K562 (cell line): ENCODE measurements at regions not wholly inside any gene's neighbourhood (a gene's known extent, or its start where the extent isn't known, plus 50 kb on each side); places are given as distances from the start of the nearest gene placed in this dataset.

Source experiments
- BACH1 ChIP-seq: fragments of 200-800 bp; sonication (Bioruptor generic); IDR thresholded peaks from 2 replicates; pipeline ENCODE4 v1.6.1; 2016; ENCODE audit warnings: missing genetic modification characterization, missing compliant biosample characterization
- BDP1 ChIP-seq: IDR thresholded peaks from 3 replicates; pipeline ENCODE4 v1.6.1; 2011; ENCODE audit not compliant: insufficient read length, insufficient read depth
- BRD4 ChIP-seq: fragments of 200-600 bp; sonication (generic); IDR thresholded peaks from 2 replicates; pipeline ENCODE4 v1.6.1; 2017; ENCODE audit warnings: inconsistent platforms
- E2F3 ChIP-seq: fragments of 250-450 bp; sonication (Bioruptor Pico); IDR thresholded peaks from 2 replicates; pipeline ENCODE4 v1.4.0; 2020; ENCODE audit warnings: mild to moderate bottlenecking
- ESRRB ChIP-seq: fragments of 250-450 bp; sonication (Bioruptor Pico); IDR thresholded peaks from 2 replicates; pipeline ENCODE4 v1.5.0; 2020; ENCODE audit warnings: mild to moderate bottlenecking, moderate library complexity, borderline replicate concordance
- ETS1 ChIP-seq: conservative IDR thresholded peaks from 2 replicates; pipeline ENCODE4 v1.6.1; 2011; ENCODE audit warnings: low read depth, mild to moderate bottlenecking, low read length; ENCODE audit not compliant: control insufficient read depth
- FOXP1 ChIP-seq: sonication (generic); formaldehyde crosslinking; IDR thresholded peaks from 2 replicates; pipeline ENCODE4 v1.8.0; 2022; ENCODE audit warnings: mild to moderate bottlenecking, missing genetic modification reagents
- FOXP4 ChIP-seq: sonication (generic); formaldehyde crosslinking; IDR thresholded peaks from 2 replicates; pipeline ENCODE4 v1.8.0; 2022; ENCODE audit warnings: mild to moderate bottlenecking, missing genetic modification reagents, borderline replicate concordance
- KAT8 ChIP-seq: fragments of 450-650 bp; IDR thresholded peaks from 2 replicates; pipeline ENCODE4 v1.6.1; 2016; ENCODE audit warnings: low read depth, mild to moderate bottlenecking
- MYBL2 ChIP-seq, 2 experiments: fragments of 450-650 bp in 1 of 2; sonication (generic) in 1 of 2; formaldehyde crosslinking in 1 of 2; IDR thresholded peaks; 2 replicates each; pipeline versions ENCODE4 v1.6.1 to v1.8.1; 2017 to 2022; ENCODE audit warnings: borderline replicate concordance in 1 of 2, inconsistent platforms in 1 of 2, low read depth in 1 of 2, mild to moderate bottlenecking in 1 of 2, missing genetic modification reagents in 1 of 2, moderate library complexity in 1 of 2
- POLR2AphosphoS2 ChIP-seq: IDR thresholded peaks from 2 replicates; pipeline ENCODE4 v1.6.1; 2012; ENCODE audit warnings: low read length, improper control_type of control experiment
- SMAD4 ChIP-seq: fragments of 250-450 bp; sonication (Bioruptor Pico); conservative IDR thresholded peaks from 2 replicates; pipeline ENCODE4 v1.8.0; 2021; ENCODE audit warnings: inconsistent platforms, mild to moderate bottlenecking, moderate library complexity
- TRIM24 ChIP-seq, 2 experiments: fragments of 450-650 bp; IDR thresholded peaks; 2 replicates each; pipeline ENCODE4 v1.6.1; 2016
- ZNF197 ChIP-seq: fragments of 200-800 bp; sonication (Bioruptor generic); IDR thresholded peaks from 2 replicates; pipeline ENCODE4 v1.6.1; 2016; ENCODE audit warnings: low read depth, missing genetic modification characterization, missing compliant biosample characterization
- ZNF24 ChIP-seq: fragments of 450-650 bp; IDR thresholded peaks from 2 replicates; pipeline ENCODE4 v1.6.1; 2016
- ZNF41 ChIP-seq: fragments of 250-450 bp; sonication (Bioruptor Pico); conservative IDR thresholded peaks from 2 replicates; pipeline ENCODE4 v1.4.0; 2020; ENCODE audit warnings: mild to moderate bottlenecking
- ZNF696 ChIP-seq: fragments of 250-450 bp; sonication (Bioruptor Pico); conservative IDR thresholded peaks from 2 replicates; pipeline ENCODE4 v1.4.0; 2020; ENCODE audit warnings: mild to moderate bottlenecking, moderate library complexity
- TF ChIP-seq, protein P1 (sequence below): fragments of 200-800 bp; sonication (Bioruptor generic); IDR thresholded peaks from 2 replicates; pipeline ENCODE4 v1.6.1; 2017; ENCODE audit warnings: missing genetic modification characterization, missing compliant biosample characterization
- TF ChIP-seq, protein P2 (sequence below): fragments of 200-800 bp; sonication (Bioruptor generic); IDR thresholded peaks from 2 replicates; pipeline ENCODE4 v1.6.1; 2016; ENCODE audit warnings: missing genetic modification characterization, missing compliant biosample characterization

DNA sequence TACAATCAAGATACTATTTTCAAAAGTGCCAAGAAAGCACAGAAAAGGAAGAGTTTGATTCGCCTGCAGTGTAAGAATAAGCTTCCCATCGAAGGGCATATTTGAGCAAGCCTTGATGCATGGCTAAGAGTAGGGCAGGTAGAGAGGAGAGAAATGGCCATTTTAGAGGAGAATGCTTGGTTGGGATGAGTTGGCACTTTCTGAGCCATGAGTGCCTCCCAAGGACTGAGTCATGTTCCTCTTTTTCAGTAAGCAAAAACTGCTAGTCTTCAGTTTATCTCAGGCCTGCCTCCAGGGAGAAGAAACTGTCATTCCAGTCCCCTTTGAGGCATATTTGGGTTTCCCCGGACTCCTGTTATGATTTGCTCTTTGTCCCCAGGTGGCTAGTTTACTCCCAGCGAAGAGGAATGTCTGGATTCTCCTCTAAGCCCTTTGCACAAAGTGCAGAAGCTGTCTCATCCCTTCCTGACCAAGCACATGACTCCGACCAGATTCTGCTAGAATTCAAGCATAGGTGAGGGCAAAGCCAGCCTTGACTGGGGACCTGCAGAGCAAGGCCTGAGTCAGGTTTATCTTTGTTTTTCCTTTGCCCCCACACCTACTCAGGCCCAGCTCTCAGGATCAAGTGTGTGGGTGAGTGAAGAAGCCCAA is 115.2 kb downstream of the TTC32 start (continued):
- TF ChIP-seq ZNF197 (no peak), BRD4 (peak; percentile 94), BDP1 (no peak), ZNF24 (no peak), ESRRB (CRISPR knock-in tag) (no peak), SMAD4 (0 out of 2 replicates have a peak, but pooled peaks have one; percentile 48), KAT8 (no peak), POLR2AphosphoS2 (no peak), ZNF696 (CRISPR knock-in tag) (no peak), TRIM24 (IDR thresholded peaks at IDR 0.05) (peak; percentile 41 to 72; a peak in 2 of 4 replicates), FOXP1 (CRISPR knock-in tag) (no peak), ETS1 (no peak), FOXP4 (CRISPR knock-in tag) (no peak), BACH1 (tag) (peak; percentile 95), MYBL2 (IDR thresholded peaks at IDR 0.05; ENCODE audit: low read depth) (no peak), MYBL2 (CRISPR knock-in tag; IDR thresholded peaks at IDR 0.05; ENCODE audit: borderline replicate concordance) (no peak), ZNF41 (no peak), E2F3 (CRISPR knock-in tag) (no peak)
- TF ChIP-seq, protein P1, sequence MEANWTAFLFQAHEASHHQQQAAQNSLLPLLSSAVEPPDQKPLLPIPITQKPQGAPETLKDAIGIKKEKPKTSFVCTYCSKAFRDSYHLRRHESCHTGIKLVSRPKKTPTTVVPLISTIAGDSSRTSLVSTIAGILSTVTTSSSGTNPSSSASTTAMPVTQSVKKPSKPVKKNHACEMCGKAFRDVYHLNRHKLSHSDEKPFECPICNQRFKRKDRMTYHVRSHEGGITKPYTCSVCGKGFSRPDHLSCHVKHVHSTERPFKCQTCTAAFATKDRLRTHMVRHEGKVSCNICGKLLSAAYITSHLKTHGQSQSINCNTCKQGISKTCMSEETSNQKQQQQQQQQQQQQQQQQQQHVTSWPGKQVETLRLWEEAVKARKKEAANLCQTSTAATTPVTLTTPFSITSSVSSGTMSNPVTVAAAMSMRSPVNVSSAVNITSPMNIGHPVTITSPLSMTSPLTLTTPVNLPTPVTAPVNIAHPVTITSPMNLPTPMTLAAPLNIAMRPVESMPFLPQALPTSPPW (CRISPR knock-in tag) = 0 out of 2 replicates have a peak, but pooled peaks have one; percentile 32
- TF ChIP-seq, protein P2, sequence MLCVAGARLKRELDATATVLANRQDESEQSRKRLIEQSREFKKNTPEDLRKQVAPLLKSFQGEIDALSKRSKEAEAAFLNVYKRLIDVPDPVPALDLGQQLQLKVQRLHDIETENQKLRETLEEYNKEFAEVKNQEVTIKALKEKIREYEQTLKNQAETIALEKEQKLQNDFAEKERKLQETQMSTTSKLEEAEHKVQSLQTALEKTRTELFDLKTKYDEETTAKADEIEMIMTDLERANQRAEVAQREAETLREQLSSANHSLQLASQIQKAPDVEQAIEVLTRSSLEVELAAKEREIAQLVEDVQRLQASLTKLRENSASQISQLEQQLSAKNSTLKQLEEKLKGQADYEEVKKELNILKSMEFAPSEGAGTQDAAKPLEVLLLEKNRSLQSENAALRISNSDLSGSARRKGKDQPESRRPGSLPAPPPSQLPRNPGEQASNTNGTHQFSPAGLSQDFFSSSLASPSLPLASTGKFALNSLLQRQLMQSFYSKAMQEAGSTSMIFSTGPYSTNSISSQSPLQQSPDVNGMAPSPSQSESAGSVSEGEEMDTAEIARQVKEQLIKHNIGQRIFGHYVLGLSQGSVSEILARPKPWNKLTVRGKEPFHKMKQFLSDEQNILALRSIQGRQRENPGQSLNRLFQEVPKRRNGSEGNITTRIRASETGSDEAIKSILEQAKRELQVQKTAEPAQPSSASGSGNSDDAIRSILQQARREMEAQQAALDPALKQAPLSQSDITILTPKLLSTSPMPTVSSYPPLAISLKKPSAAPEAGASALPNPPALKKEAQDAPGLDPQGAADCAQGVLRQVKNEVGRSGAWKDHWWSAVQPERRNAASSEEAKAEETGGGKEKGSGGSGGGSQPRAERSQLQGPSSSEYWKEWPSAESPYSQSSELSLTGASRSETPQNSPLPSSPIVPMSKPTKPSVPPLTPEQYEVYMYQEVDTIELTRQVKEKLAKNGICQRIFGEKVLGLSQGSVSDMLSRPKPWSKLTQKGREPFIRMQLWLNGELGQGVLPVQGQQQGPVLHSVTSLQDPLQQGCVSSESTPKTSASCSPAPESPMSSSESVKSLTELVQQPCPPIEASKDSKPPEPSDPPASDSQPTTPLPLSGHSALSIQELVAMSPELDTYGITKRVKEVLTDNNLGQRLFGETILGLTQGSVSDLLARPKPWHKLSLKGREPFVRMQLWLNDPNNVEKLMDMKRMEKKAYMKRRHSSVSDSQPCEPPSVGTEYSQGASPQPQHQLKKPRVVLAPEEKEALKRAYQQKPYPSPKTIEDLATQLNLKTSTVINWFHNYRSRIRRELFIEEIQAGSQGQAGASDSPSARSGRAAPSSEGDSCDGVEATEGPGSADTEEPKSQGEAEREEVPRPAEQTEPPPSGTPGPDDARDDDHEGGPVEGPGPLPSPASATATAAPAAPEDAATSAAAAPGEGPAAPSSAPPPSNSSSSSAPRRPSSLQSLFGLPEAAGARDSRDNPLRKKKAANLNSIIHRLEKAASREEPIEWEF (CRISPR knock-in tag) = no peak
